SIG-M5 treated with dmso at 0.1 percent for 504 hours (cell line): ENCODE measurements at regions not wholly inside any gene's neighbourhood (a gene's known extent, or its start where the extent isn't known, plus 50 kb on each side); places are given as distances from the start of the nearest gene placed in this dataset.
"Not testable (repeated sequence)": the region's sequence is repeated elsewhere in the genome, so short reads cannot be mapped to it uniquely, and the experiment has no call there.

ENCODE experiments used
- DNase-seq: peaks from one replicate; lab custom pipeline; 2025; ENCODE audit not compliant: unreplicated experiment; lab: John Stamatoyannopoulos, UW

- DNase-seq: no peak
These were observed 400.2 kb upstream of the SETBP1 start for GRCh38 chr18:44280479-44280878.

- DNase-seq: no peak
These were observed 394.6 kb upstream of the SETBP1 start for GRCh38 chr18:44286049-44286448.

- no peak for DNase-seq
These were observed 390.2 kb upstream of the SETBP1 start for GRCh38 chr18:44290366-44290977.

GRCh38 chr18:44298566-44298965 lies 382.1 kb upstream of the SETBP1 start:
- no peak for DNase-seq

DNA sequence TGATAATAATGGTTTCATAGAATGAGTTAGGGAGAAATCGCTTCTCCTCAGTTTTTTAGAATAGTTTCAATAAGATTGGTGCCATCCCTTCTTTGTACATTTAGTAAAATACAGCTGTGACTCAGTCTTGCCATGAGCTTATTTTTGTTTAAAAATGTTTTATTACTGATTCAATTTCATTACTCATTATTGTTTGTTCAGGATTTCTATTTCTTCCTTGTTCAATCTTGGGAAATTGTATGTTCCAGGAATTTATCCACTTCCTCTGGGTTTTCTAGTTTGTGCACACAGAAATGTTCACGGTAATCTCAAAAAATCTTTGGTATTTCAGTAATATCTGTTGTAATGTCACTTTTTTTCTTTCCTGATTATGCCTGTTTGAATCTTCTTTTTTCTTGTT lies 371.5 kb upstream of the SETBP1 start:
- DNase-seq: no peak

DNA sequence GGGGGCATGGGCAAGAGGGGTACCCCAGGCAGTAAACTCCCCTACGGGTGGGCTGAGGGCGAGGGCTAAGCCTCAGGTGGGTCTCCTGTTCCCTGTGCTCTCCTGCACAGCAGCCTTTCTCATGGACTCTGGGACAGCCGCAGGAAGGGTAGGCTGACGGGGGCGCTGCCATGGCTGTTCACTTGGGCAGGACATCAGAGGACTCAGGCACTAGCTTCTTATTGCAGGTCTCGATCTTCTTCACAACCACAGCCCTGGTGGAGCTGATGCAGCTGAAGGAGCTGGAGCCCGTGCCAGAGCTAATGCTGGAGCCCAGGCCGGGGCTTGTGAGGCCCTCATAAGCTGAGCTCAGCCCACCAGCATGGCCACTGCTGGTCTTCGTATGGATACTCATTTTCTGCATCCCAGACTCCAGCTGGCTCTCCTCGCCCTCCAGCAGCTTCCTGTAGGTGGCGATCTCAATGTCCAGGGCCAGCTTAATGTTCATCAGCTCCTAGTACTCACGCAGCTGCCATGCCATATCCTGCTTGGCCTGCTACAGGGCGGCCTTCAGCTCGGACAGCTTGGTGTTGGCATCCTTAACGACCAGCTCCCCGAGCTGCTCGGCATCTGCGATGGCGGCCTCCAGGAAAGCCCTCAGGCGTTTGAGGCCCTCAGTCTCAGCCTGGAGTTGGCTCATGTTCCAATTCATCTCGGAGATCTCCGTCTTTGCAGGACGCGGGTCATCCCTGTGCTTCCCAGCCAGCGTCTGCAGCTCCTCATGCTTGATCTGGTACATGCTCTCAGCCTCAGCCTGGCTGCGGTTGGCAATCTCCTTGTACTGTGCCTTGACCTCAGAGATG lies 359.8 kb upstream of the SETBP1 start:
- DNase-seq: no peak

GRCh38 chr18:44321868-44322590 lies 358.7 kb upstream of the SETBP1 start:
- no peak for DNase-seq

- no peak for DNase-seq
These were observed 357.6 kb upstream of the SETBP1 start for GRCh38 chr18:44323125-44323524.

DNA sequence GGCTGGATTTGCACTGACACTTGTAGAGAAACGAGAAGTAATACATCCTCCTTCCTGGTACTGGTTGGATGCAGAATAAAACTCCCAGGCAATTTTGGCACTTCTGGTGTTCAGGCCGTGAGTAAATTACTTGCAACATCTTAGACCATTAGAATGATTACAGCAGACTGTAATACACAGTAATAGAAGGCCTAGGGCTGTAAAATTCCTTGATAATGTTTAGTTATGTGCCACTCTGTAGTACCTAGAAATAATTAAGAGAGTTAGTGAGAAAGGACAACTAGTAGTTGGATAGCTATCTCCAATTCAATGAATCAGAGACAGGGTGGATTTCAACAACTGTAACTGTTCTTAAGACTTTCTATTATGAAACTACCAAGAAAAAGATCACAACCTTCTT lies 356.3 kb upstream of the SETBP1 start:
- DNase-seq: no peak

DNA sequence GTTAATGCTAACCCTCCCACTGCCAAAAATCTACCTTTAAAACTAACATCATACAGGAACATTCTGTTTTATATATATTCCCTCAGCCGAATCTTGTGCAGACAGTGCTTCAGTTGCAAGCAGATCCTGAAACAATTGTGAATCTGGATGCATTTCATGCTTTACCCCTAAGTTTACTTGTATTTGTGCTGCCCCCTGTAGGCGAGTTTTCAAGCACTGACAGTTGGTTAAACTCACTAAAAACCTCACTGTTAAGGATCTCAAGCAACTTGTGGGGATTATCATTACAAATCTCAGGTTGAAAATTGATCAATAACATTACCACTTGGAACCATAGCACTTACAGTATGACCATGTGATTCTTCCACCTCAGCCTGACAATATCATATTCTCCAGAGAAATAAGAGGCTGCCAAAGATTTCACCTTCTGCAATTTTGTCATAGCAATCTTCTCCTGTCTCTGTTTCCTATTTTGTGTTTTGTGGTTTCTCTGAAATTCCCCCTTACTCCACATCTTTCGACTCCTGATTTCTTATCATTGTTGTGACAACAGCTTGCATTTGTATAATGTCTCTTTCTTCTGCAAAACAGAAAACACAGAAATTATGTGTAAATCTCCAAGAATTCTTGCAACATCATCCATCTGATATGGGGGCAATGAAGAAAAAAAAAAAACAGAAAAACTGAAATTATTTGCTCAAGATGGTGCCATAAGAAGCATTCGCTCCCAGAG lies 354.6 kb upstream of the SETBP1 start:
- peak; percentile 1 for DNase-seq

DNA sequence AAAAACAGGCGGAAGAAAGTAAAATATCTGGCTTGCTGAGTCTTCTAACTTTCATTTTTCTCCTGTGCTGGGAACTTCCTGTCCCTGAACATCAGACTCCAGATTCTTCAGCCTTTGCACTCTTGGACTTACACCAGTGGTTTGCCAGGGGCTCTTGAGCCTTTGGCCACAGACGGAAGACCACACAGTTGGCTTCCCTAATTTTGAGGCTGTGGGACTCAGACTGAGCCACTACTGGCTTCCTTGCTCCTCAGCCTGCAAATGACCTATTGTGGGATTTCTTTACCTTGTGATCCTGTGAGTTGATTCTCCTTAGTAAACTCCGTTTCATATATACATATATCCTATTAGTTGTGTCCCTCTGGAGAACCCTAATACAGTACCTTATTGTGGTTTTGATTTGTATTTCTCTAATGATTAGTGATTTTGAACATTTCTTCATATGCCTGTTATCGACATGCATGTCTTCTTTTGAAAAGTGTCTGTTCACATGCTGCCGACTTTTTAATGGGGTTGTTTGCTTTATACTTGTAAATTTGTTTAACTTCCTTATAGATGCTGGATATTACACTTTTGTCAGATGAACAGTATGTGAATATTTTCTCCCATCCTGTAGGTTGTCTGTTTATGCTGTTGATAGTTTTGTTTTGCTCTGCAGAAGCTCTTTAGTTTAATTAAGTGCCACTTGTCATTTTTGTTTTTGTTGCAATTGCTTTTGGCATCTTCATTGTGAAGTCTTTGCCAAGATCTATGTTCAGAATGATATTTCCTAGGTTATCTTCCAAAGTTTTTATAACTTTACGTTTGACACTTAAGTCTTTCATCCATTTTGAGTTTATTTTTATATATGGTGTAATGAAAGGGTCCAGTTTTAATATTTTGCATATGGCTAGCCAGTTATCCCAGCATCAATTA lies 348.8 kb upstream of the SETBP1 start:
- DNase-seq: no peak

GRCh38 chr18:44341759-44342158 lies 338.9 kb upstream of the SETBP1 start:
- no peak for DNase-seq

DNA sequence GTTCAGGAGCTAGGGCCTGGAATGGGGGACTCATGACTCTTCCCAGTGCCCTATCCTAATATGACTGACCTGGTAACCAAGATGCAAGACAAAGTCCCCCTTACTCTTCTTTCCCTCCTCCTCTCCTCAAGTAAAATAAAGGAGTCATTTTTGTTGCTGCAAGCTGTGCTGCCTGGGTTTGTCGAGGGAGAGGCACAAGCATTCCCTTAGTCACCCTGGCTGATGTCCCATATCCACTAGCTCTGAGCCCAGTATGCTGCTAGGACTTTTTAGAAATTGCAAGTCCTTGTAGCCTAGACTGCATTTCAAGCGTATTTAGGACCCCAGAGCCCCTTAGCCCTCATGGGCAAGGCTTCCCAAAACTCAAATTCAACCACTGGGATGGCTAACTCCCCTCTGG lies 338.5 kb upstream of the SETBP1 start:
- DNase-seq: no peak

GRCh38 chr18:44342946-44343345 lies 337.7 kb upstream of the SETBP1 start:
- no peak for DNase-seq

- DNase-seq: no peak
These were observed 337.1 kb upstream of the SETBP1 start for GRCh38 chr18:44343570-44343969.

GRCh38 chr18:44356566-44357157 lies 324.0 kb upstream of the SETBP1 start:
- DNase-seq: no peak

GRCh38 chr18:44358402-44358801 lies 322.3 kb upstream of the SETBP1 start:
- DNase-seq: no peak

DNA sequence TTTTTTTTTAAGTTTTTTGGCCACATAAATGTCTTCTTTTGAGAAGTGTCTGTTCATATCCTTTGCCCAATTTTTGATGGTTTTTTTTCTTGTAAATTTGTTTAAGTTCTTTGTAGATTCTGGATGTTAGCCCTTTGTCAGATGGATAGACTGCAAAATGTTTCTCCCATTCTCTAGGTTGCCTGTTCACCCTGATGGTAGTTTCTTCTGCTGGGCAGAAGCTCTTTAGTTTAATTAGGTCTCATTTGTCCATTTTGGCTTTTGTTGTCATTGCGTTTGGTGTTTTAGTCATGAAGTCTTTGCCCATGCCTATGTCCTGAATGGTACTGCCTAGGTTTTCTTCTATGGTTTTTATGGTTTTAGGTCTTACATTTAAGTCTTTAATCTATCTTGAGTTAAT lies 320.9 kb upstream of the SETBP1 start:
- DNase-seq: not testable (repeated sequence)

GRCh38 chr18:44362213-44362612 lies 318.5 kb upstream of the SETBP1 start:
- DNase-seq: not testable (repeated sequence)

GRCh38 chr18:44370861-44371260 lies 309.8 kb upstream of the SETBP1 start:
- no peak for DNase-seq
